ENCODE measurements at regions not wholly inside any gene's neighbourhood (a gene's known extent, or its start where the extent isn't known, plus 50 kb on each side); places are given as distances from the start of the nearest gene placed in this dataset.
"Not testable (repeated sequence)": the region's sequence is repeated elsewhere in the genome, so short reads cannot be mapped to it uniquely, and the experiment has no call there.

DNA sequence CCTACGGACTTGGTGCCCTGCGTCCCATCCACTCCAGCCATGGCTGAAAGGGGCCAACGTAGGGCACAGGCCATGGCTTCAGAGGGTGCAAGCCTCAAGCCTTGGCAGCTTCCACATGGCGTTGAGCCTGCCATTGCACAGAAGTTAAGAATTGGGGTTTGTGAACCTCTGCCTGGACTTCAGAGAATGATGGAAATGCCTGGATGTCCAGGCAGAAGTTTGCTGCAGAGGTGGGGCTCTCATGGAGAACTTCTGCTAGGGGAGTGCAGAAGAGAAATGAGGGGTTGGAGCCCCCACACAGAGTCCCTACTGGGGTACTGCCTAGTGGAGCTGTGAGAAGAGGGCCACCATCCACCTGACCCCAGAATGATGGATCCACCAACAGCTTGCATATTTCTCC lies 462.9 kb upstream of the PCDH20 start:
- H3K4me1 ChIP-seq (ENCODE audit: control insufficient read depth, insufficient read depth, low read length); H3K36me3 ChIP-seq (ENCODE audit: control insufficient read depth, insufficient read depth, low read length); H3K27me3 ChIP-seq (ENCODE audit: control insufficient read depth, insufficient read depth, low read length); H3K4me3 ChIP-seq (ENCODE audit: low read depth, low read length); H3K27ac ChIP-seq (ENCODE audit: low read depth, low read length); H3K9ac ChIP-seq (ENCODE audit: low read length): not testable (repeated sequence)
- peaks cover 44% of the 10 kb centered on the region for H3K9me3 ChIP-seq (ENCODE audit: control insufficient read depth, insufficient read depth, low read depth, low read length)

DNA sequence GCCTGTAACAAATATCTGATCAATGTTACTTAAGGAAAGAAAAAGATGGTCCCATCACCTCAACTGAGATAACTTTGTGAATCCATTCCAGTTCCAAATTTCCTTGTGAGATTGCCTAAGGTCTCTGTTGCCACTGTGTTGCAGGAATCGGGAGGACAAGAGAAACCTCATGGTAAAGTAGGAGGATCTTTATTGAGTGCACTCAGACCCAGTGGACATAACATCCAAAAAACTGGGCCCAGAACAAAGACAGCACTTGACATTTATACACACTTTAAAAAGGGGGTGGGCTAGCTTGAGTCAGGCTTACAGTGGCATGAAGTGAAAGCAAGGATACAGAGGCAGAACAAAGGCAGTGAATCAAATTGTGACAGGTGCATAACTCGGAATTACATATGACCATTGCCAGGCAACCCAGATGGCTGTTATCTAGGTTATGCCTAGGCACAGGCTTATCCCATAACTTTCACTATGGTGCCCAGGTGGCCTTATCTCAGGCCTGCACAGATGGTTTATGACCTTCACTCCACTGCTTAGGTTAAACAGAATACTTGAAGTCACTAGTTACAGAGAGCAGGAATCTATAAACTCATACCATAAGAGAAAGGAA lies 459.4 kb upstream of the PCDH20 start:
- Histone ChIP-seq H3K4me3 (ENCODE audit: low read depth, low read length) (no peak overlapping the region), H3K9ac (ENCODE audit: low read length) (no peak overlapping the region), H3K4me1 (ENCODE audit: control insufficient read depth, insufficient read depth, low read length) (no peaks in the 10 kb centered on the region), H3K9me3 (ENCODE audit: control insufficient read depth, insufficient read depth, low read depth, low read length) (peaks cover 44% of the 10 kb centered on the region), H3K27ac (ENCODE audit: low read depth, low read length) (no peak overlapping the region), H3K27me3 (ENCODE audit: control insufficient read depth, insufficient read depth, low read length) (no peaks in the 10 kb centered on the region), H3K36me3 (ENCODE audit: control insufficient read depth, insufficient read depth, low read length) (no peaks in the 10 kb centered on the region)

DNA sequence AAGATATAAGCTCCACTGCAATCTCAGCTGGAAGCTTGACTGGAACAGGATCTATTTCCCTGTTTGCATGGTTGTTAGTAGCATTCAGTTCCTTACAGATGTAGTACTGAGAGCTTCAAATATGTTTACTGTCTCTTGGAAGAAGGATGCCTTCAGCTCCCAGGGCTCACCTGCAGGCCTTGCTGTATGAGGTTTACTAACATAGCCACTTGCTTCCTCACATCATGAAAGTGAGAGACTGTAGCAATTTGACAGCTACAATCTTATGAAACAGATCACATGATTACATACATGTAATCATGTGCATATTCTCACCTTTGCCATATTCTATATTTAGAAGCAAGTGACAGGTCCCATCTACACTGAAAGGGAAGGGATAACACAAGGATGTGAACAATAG lies 458.1 kb upstream of the PCDH20 start:
- Histone ChIP-seq H3K9me3 (ENCODE audit: control insufficient read depth, insufficient read depth, low read depth, low read length) (peaks cover 36% of the 10 kb centered on the region), H3K9ac (ENCODE audit: low read length) (no peak overlapping the region), H3K36me3 (ENCODE audit: control insufficient read depth, insufficient read depth, low read length) (no peaks in the 10 kb centered on the region), H3K27ac (ENCODE audit: low read depth, low read length) (no peak overlapping the region), H3K4me3 (ENCODE audit: low read depth, low read length) (no peak overlapping the region), H3K4me1 (ENCODE audit: control insufficient read depth, insufficient read depth, low read length) (no peaks in the 10 kb centered on the region), H3K27me3 (ENCODE audit: control insufficient read depth, insufficient read depth, low read length) (no peaks in the 10 kb centered on the region)

GRCh38 chr13:61857198-61857597 lies 441.5 kb upstream of the PCDH20 start:
- Histone ChIP-seq H3K27me3 (ENCODE audit: control insufficient read depth, insufficient read depth, low read length) (no peaks in the 10 kb centered on the region), H3K4me3 (ENCODE audit: low read depth, low read length) (no peak overlapping the region)

DNA sequence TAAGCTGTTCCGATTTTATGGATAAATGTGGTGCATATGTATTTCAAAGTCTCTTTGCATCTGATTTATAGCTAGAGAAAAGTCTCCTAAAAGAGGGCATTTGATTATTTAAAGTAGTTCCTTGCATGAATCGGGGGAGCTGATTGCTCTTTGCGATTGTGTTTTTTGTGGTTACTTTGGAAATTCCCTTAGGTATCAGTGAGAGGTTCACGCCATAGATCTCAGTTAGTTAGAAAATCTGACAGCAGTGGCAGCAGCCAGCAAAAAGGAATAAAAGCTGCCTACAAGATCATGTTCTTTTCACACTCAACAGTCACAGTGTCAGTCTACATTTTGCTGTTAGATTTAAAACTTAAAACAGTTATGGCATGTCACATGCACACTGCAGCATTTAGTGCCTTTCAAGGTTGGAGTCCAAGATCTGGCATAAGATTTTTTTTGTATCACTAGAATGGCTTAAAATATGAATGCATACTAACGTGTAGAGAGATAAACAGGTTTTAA lies 436.5 kb upstream of the PCDH20 start:
- Histone ChIP-seq H3K4me3 (ENCODE audit: low read depth, low read length) (no peak overlapping the region), H3K36me3 (ENCODE audit: control insufficient read depth, insufficient read depth, low read length) (no peaks in the 10 kb centered on the region), H3K27me3 (ENCODE audit: control insufficient read depth, insufficient read depth, low read length) (no peaks in the 10 kb centered on the region), H3K4me1 (ENCODE audit: control insufficient read depth, insufficient read depth, low read length) (no peaks in the 10 kb centered on the region), H3K9ac (ENCODE audit: low read length) (no peak overlapping the region), H3K9me3 (ENCODE audit: control insufficient read depth, insufficient read depth, low read depth, low read length) (no peaks in the 10 kb centered on the region), H3K27ac (ENCODE audit: low read depth, low read length) (no peak overlapping the region)

More at GRCh38 chr13:61857198-61857597, 441.5 kb upstream of the PCDH20 start:
- Histone ChIP-seq H3K36me3 (ENCODE audit: control insufficient read depth, insufficient read depth, low read length) (no peaks in the 10 kb centered on the region), H3K27ac (ENCODE audit: low read depth, low read length) (no peak overlapping the region), H3K4me1 (ENCODE audit: control insufficient read depth, insufficient read depth, low read length) (no peaks in the 10 kb centered on the region), H3K9ac (ENCODE audit: low read length) (no peak overlapping the region), H3K9me3 (ENCODE audit: control insufficient read depth, insufficient read depth, low read depth, low read length) (no peaks in the 10 kb centered on the region)

DNA sequence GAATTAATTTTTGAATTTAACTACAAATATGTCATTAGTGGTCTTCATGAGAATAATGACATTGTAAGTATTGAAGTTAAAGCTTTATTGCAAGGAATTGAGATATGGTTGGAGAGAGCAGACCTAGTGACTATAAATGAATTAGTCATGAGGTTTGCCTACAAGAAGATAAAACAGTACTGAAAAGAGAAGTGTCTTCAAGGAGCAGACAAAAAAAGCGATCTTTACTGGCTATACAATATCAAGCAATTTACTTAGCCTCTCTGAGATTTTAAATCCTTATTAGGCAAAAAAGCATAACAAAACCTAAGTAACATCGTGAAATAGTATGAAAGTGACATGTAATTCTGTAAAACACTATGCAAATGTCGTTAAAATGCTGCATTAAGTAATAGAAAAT lies 435.1 kb upstream of the PCDH20 start:
- Histone ChIP-seq H3K4me3 (ENCODE audit: low read depth, low read length) (no peak overlapping the region), H3K4me1 (ENCODE audit: control insufficient read depth, insufficient read depth, low read length) (no peaks in the 10 kb centered on the region), H3K9ac (ENCODE audit: low read length) (no peak overlapping the region), H3K9me3 (ENCODE audit: control insufficient read depth, insufficient read depth, low read depth, low read length) (no peaks in the 10 kb centered on the region), H3K36me3 (ENCODE audit: control insufficient read depth, insufficient read depth, low read length) (no peaks in the 10 kb centered on the region), H3K27ac (ENCODE audit: low read depth, low read length) (no peak overlapping the region), H3K27me3 (ENCODE audit: control insufficient read depth, insufficient read depth, low read length) (no peaks in the 10 kb centered on the region)

- no peak overlapping the region for H3K4me3 ChIP-seq (ENCODE audit: low read depth, low read length)
- no peak overlapping the region for H3K27ac ChIP-seq (ENCODE audit: low read depth, low read length)
- no peaks in the 10 kb centered on the region for H3K4me1 ChIP-seq (ENCODE audit: control insufficient read depth, insufficient read depth, low read length)
These were observed 422.9 kb upstream of the PCDH20 start for GRCh38 chr13:61838568-61838967.

GRCh38 chr13:61833228-61833627 lies 417.6 kb upstream of the PCDH20 start:
- Histone ChIP-seq H3K27ac (ENCODE audit: low read depth, low read length) (no peak overlapping the region), H3K9ac (ENCODE audit: low read length) (no peak overlapping the region), H3K36me3 (ENCODE audit: control insufficient read depth, insufficient read depth, low read length) (no peaks in the 10 kb centered on the region), H3K9me3 (ENCODE audit: control insufficient read depth, insufficient read depth, low read depth, low read length) (no peaks in the 10 kb centered on the region), H3K4me3 (ENCODE audit: low read depth, low read length) (no peak overlapping the region), H3K27me3 (ENCODE audit: control insufficient read depth, insufficient read depth, low read length) (no peaks in the 10 kb centered on the region), H3K4me1 (ENCODE audit: control insufficient read depth, insufficient read depth, low read length) (no peaks in the 10 kb centered on the region)

More at GRCh38 chr13:61838568-61838967, 422.9 kb upstream of the PCDH20 start:
- no peaks in the 10 kb centered on the region for H3K9me3 ChIP-seq (ENCODE audit: control insufficient read depth, insufficient read depth, low read depth, low read length)
- H3K27me3 ChIP-seq (ENCODE audit: control insufficient read depth, insufficient read depth, low read length), result no peaks in the 10 kb centered on the region
- no peaks in the 10 kb centered on the region for H3K36me3 ChIP-seq (ENCODE audit: control insufficient read depth, insufficient read depth, low read length)
- no peak overlapping the region for H3K9ac ChIP-seq (ENCODE audit: low read length)

- Histone ChIP-seq H3K36me3 (ENCODE audit: control insufficient read depth, insufficient read depth, low read length) (no peaks in the 10 kb centered on the region), H3K4me1 (ENCODE audit: control insufficient read depth, insufficient read depth, low read length) (no peaks in the 10 kb centered on the region), H3K9ac (ENCODE audit: low read length) (no peak overlapping the region), H3K27ac (ENCODE audit: low read depth, low read length) (no peak overlapping the region), H3K27me3 (ENCODE audit: control insufficient read depth, insufficient read depth, low read length) (no peaks in the 10 kb centered on the region), H3K9me3 (ENCODE audit: control insufficient read depth, insufficient read depth, low read depth, low read length) (no peaks in the 10 kb centered on the region), H3K4me3 (ENCODE audit: low read depth, low read length) (no peak overlapping the region)
These were observed 415.4 kb upstream of the PCDH20 start for GRCh38 chr13:61831026-61831425.

- H3K36me3 ChIP-seq (ENCODE audit: control insufficient read depth, insufficient read depth, low read length), result no peaks in the 10 kb centered on the region
- H3K9me3 ChIP-seq (ENCODE audit: control insufficient read depth, insufficient read depth, low read depth, low read length), result no peaks in the 10 kb centered on the region
- H3K4me1 ChIP-seq (ENCODE audit: control insufficient read depth, insufficient read depth, low read length), result no peaks in the 10 kb centered on the region
- H3K27me3 ChIP-seq (ENCODE audit: control insufficient read depth, insufficient read depth, low read length), result no peaks in the 10 kb centered on the region
- H3K9ac ChIP-seq (ENCODE audit: low read length), result no peak overlapping the region
- no peak overlapping the region for H3K27ac ChIP-seq (ENCODE audit: low read depth, low read length)
- no peak overlapping the region for H3K4me3 ChIP-seq (ENCODE audit: low read depth, low read length)
These were observed 414.8 kb upstream of the PCDH20 start for GRCh38 chr13:61830475-61830874.

DNA sequence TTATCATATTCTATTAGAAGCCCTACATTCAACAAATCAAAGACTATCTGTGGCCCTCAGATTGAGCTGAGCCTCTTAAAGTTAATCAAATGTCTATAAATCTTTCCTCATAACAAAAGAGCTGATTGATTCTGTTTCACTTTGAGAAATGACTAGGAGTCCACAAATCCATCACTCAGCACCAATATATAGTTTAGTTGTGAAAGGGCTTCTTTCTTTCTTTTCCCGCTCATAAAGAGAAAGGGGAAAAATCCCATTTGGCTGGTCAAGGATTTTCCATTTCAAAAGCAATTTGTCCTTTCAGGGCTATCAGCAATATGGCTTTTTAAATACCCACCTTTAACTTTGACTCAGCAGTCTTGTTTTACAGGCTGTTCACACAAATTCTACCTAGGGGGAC lies 408.5 kb upstream of the PCDH20 start:
- H3K9me3 ChIP-seq (ENCODE audit: control insufficient read depth, insufficient read depth, low read depth, low read length), result no peaks in the 10 kb centered on the region
- no peaks in the 10 kb centered on the region for H3K27me3 ChIP-seq (ENCODE audit: control insufficient read depth, insufficient read depth, low read length)
- H3K4me3 ChIP-seq (ENCODE audit: low read depth, low read length), result no peak overlapping the region
- no peaks in the 10 kb centered on the region for H3K4me1 ChIP-seq (ENCODE audit: control insufficient read depth, insufficient read depth, low read length)
- H3K36me3 ChIP-seq (ENCODE audit: control insufficient read depth, insufficient read depth, low read length), result no peaks in the 10 kb centered on the region
- no peak overlapping the region for H3K9ac ChIP-seq (ENCODE audit: low read length)
- no peak overlapping the region for H3K27ac ChIP-seq (ENCODE audit: low read depth, low read length)
